K562 (cell line): ENCODE measurements at regions not wholly inside any gene's neighbourhood (a gene's known extent, or its start where the extent isn't known, plus 50 kb on each side); places are given as distances from the start of the nearest gene placed in this dataset.

Experiments used
- ATAC-seq: fragments of 200-7000 bp; cut with Tn5 transposase; 3 replicates; pipeline ENCODE4 v1.9.1; 2020; ENCODE audit warnings: moderate library complexity
- BruUV-seq: library from RNA; stranded (reverse); fragments of 400-500 nt; replicated peaks from 2 replicates; lab custom pipeline; 2021; lab: Mats Ljungman, UMichigan
- CTCF ChIA-PET: fragments of 300-600 bp; formaldehyde crosslinking; extraction: SDS; loops from one replicate; lab custom pipeline; 2021; ENCODE audit warnings: low intra/inter-chr PET ratio; lab: Yijun Ruan, JAX
- POLR2A ChIA-PET: fragments of 300-600, 350-650 bp; sonication (Branson Sonifier 250); formaldehyde crosslinking; extraction: SDS; loops from one replicate; lab custom pipeline; 2021; ENCODE audit warnings: antibody characterized with exemption, inconsistent platforms; lab: Yijun Ruan, JAX
- DNase-seq, 4 experiments: peaks; one replicate each; pipeline versions ENCODE4 v3.0.0 to v3.0.0-alpha.2; 2011 to 2018; ENCODE audit warnings: low spot score in 3 of 4, mixed read lengths in 3 of 4; ENCODE audit errors: extremely low read depth in 1 of 4
- FAIRE-seq: peaks from 2 replicates; lab custom pipeline; 2011; peaks lifted over from hg19 to GRCh38; lab: Jason Lieb, UNC
- H2AFZ ChIP-seq: 2 replicates; pipeline ENCODE4 v1.6.0; 2011; ENCODE audit warnings: low read depth, low read length, control low read depth, inconsistent platforms
- H3K27ac ChIP-seq: fragments of 200-600 bp; 3 replicates; pipeline ENCODE4 v1.8.0; 2011; ENCODE audit warnings: low read depth, mild to moderate bottlenecking, control low read depth, inconsistent platforms, low read length, moderate library complexity, mixed read lengths; ENCODE audit errors: extremely low read depth
- H3K27me3 ChIP-seq, 2 experiments: fragments of 300-600 bp in 1 of 2; 2 replicates in 1 of 2; 3 replicates in 1 of 2; pipeline versions ENCODE4 v1.6.0 to v1.8.0; 2011; ENCODE audit warnings: inconsistent platforms in 2 of 2, low read length in 2 of 2, mild to moderate bottlenecking in 1 of 2, mixed read lengths in 1 of 2, moderate library complexity in 1 of 2; ENCODE audit not compliant: control insufficient read depth in 2 of 2, insufficient read depth in 2 of 2
- H3K36me3 ChIP-seq: fragments of 300-600 bp; 3 replicates; pipeline ENCODE4 v1.8.0; 2011; ENCODE audit warnings: mild to moderate bottlenecking, low read length, inconsistent platforms; ENCODE audit not compliant: control insufficient read depth, insufficient read depth
- H3K4me1 ChIP-seq, 2 experiments: fragments of 200-600 bp in 1 of 2; replicated peaks in 1 of 2; 2 replicates in 1 of 2; 3 replicates in 1 of 2; pipeline versions ENCODE4 v1.5.1 to v1.8.0; 2011; ENCODE audit warnings: inconsistent platforms in 2 of 2, low read length in 2 of 2, mild to moderate bottlenecking in 1 of 2, mixed read lengths in 1 of 2, moderate library complexity in 1 of 2; ENCODE audit not compliant: control insufficient read depth in 2 of 2, insufficient read depth in 2 of 2
- H3K4me2 ChIP-seq: 2 replicates; pipeline ENCODE4 v1.6.1; 2011; ENCODE audit warnings: low read length, control low read depth, inconsistent platforms, mixed read lengths; ENCODE audit not compliant: insufficient read depth
- H3K4me3 ChIP-seq: fragments of 200-600 bp; sonication (generic), shearing (Covaris generic); 2 replicates; pipeline ENCODE4 v1.5.1; 2016; ENCODE audit warnings: control low read depth, inconsistent platforms
- H3K79me2 ChIP-seq: fragments of 200-600 bp; 3 replicates; pipeline ENCODE4 v1.8.0; 2011; ENCODE audit warnings: low read length, inconsistent platforms; ENCODE audit not compliant: control insufficient read depth, insufficient read depth
- H3K9ac ChIP-seq, 2 experiments: 2 replicates each; pipeline versions ENCODE4 v1.6.0 to v1.6.1; 2011; ENCODE audit warnings: low read depth in 2 of 2, low read length in 2 of 2, control low read depth in 1 of 2, inconsistent platforms in 1 of 2, mild to moderate bottlenecking in 1 of 2, mixed read lengths in 1 of 2; ENCODE audit not compliant: insufficient read depth in 1 of 2
- H3K9me1 ChIP-seq: one replicate; pipeline ENCODE4 v1.6.0; 2011; ENCODE audit warnings: inconsistent platforms, mild to moderate bottlenecking, low read length, moderate library complexity; ENCODE audit not compliant: control insufficient read depth, insufficient read depth
- H3K9me3 ChIP-seq: replicated peaks from 2 replicates; pipeline ENCODE4 v1.5.1; 2011; ENCODE audit warnings: low read depth, low read length, inconsistent platforms; ENCODE audit not compliant: control insufficient read depth, insufficient read depth
- H4K20me1 ChIP-seq: replicated peaks from 2 replicates; pipeline ENCODE4 v1.6.1; 2011; ENCODE audit warnings: low read length, inconsistent platforms, mixed read lengths; ENCODE audit not compliant: control insufficient read depth, insufficient read depth
- BHLHE40 ChIP-seq: IDR thresholded peaks from 2 replicates; pipeline ENCODE4 v1.6.1; 2011; ENCODE audit warnings: low read length, improper control_type of control experiment
- BMI1 ChIP-seq: fragments of 150-350 bp; IDR thresholded peaks from 2 replicates; pipeline ENCODE4 v1.6.1; 2014; ENCODE audit warnings: low read length
- CBX1 ChIP-seq: sonication (generic); IDR thresholded peaks from 2 replicates; pipeline ENCODE4 v1.6.1; 2016; ENCODE audit warnings: antibody characterized with exemption, low read depth, mild to moderate bottlenecking
- GTF2B ChIP-seq: IDR thresholded peaks from 2 replicates; pipeline ENCODE4 v1.6.1; 2011; ENCODE audit not compliant: insufficient read length; ENCODE audit errors: extremely low read depth
- HDAC1 ChIP-seq, 2 experiments: fragments of 450-650 bp; IDR thresholded peaks; 2 replicates each; pipeline ENCODE4 v1.6.1; 2016 to 2017; ENCODE audit warnings: inconsistent platforms in 1 of 2, mild to moderate bottlenecking in 1 of 2, moderate library complexity in 1 of 2
- HOXB6 ChIP-seq: fragments of 250-450 bp; sonication (Bioruptor Pico); IDR thresholded peaks from 2 replicates; pipeline ENCODE4 v1.5.1; 2022; ENCODE audit warnings: mild to moderate bottlenecking, borderline replicate concordance
- NFIC ChIP-seq: fragments of 450-650 bp; IDR thresholded peaks from 2 replicates; pipeline ENCODE4 v1.6.1; 2017; ENCODE audit warnings: mild to moderate bottlenecking, inconsistent platforms
- NR2C1 ChIP-seq, 2 experiments: fragments of 450-650 bp; IDR thresholded peaks; 2 replicates each; pipeline ENCODE4 v1.6.1; 2017; ENCODE audit warnings: mild to moderate bottlenecking in 2 of 2, antibody characterized with exemption in 1 of 2, inconsistent platforms in 1 of 2, missing compliant biosample characterization in 1 of 2, missing genetic modification characterization in 1 of 2
- SETDB1 ChIP-seq: IDR thresholded peaks from one replicate; pipeline ENCODE4 v1.6.1; 2012; ENCODE audit warnings: low read length, control low read depth, inconsistent platforms
- SMAD1 ChIP-seq: fragments of 150-350 bp; IDR thresholded peaks from 2 replicates; pipeline ENCODE4 v1.6.1; 2014; ENCODE audit warnings: low read length, low read depth; ENCODE audit not compliant: partially characterized antibody
- ZNF551 ChIP-seq: fragments of 250-450 bp; sonication (Bioruptor Pico); IDR thresholded peaks from 2 replicates; pipeline ENCODE4 v1.5.0; 2021; ENCODE audit warnings: mild to moderate bottlenecking, moderate library complexity
- ZNF696 ChIP-seq: fragments of 250-450 bp; sonication (Bioruptor Pico); conservative IDR thresholded peaks from 2 replicates; pipeline ENCODE4 v1.4.0; 2020; ENCODE audit warnings: mild to moderate bottlenecking, moderate library complexity
- WGBS: fragments of 100-300 bp; shearing (Covaris generic); methylation state at CpG from one replicate; pipeline ENCODE4 v1.1.6; 2016; ENCODE audit warnings: low coverage, mixed read lengths; ENCODE audit not compliant: insufficient coverage; ENCODE audit errors: missing lambda C conversion rate; 5-methylcytosine and 5-hydroxymethylcytosine counted together
- in situ Hi-C: fragments of 300-500 bp; cut with MboI; formaldehyde crosslinking; loops from 4 replicates; pipeline ENCODE4 v1.15.0; 2018; ENCODE audit warnings: inconsistent platforms, mixed read lengths
- intact Hi-C: fragments of 100-400 bp; cut with micrococcal nuclease; formaldehyde crosslinking; loops from 2 replicates; pipeline ENCODE4 v1.14.2; 2022
- TF ChIP-seq, protein P1 (sequence below): fragments of 250-450 bp; sonication (Bioruptor Pico); IDR thresholded peaks from 2 replicates; pipeline ENCODE4 v1.9.0; 2021; ENCODE audit warnings: mild to moderate bottlenecking, inconsistent platforms
- TF ChIP-seq, protein P2 (sequence below): fragments of 200-800 bp; sonication (Bioruptor generic); IDR thresholded peaks from 2 replicates; pipeline ENCODE4 v1.6.1; 2016; ENCODE audit warnings: missing genetic modification characterization, missing compliant biosample characterization

GRCh38 chr2:37827911-37828511 lies 97.1 kb upstream of the RMDN2 start:
- no TSS peak for BruUV-seq
- Histone ChIP-seq H4K20me1 (no peaks in the 10 kb centered on the region), H3K4me3 (no peak overlapping the region), H3K36me3 (no peaks in the 10 kb centered on the region), H3K9ac (no peak overlapping the region), H3K27me3 (peaks cover 0 to 3% of the 10 kb centered on the region in 2 experiments; a peak in 2 of 5 replicates), H3K4me2 (no peak overlapping the region), H3K79me2 (no peaks in the 10 kb centered on the region), H2AFZ (no peak overlapping the region), H3K9me1 (no peaks in the 10 kb centered on the region), H3K4me1 (no peaks in the 10 kb centered on the region; a peak in 1 of 5 replicates), H3K27ac (no peak overlapping the region), H3K9me3 (no peaks in the 10 kb centered on the region)
- CTCF ChIA-PET = no interaction called here
- no peak for TF ChIP-seq CBX1
- 0 out of 2 replicates have a peak, but pooled peaks have one; percentile 12 for TF ChIP-seq NFIC
- no peak for TF ChIP-seq SETDB1
- peak; percentile 38; the same call in 1 of the 2 replicates for TF ChIP-seq BHLHE40
- TF ChIP-seq HDAC1 (IDR thresholded peaks at IDR 0.05) = no peak
- TF ChIP-seq HOXB6 (CRISPR knock-in tag) = no peak
- no peak for TF ChIP-seq NR2C1 (IDR thresholded peaks at IDR 0.05)
- TF ChIP-seq NR2C1 (tag; IDR thresholded peaks at IDR 0.05) = no peak
- TF ChIP-seq SMAD1 = no peak
- no peak for TF ChIP-seq ZNF551 (CRISPR knock-in tag)
- no peak for TF ChIP-seq ZNF696 (CRISPR knock-in tag)
- no peak for TF ChIP-seq BMI1
- TF ChIP-seq, protein P1, sequence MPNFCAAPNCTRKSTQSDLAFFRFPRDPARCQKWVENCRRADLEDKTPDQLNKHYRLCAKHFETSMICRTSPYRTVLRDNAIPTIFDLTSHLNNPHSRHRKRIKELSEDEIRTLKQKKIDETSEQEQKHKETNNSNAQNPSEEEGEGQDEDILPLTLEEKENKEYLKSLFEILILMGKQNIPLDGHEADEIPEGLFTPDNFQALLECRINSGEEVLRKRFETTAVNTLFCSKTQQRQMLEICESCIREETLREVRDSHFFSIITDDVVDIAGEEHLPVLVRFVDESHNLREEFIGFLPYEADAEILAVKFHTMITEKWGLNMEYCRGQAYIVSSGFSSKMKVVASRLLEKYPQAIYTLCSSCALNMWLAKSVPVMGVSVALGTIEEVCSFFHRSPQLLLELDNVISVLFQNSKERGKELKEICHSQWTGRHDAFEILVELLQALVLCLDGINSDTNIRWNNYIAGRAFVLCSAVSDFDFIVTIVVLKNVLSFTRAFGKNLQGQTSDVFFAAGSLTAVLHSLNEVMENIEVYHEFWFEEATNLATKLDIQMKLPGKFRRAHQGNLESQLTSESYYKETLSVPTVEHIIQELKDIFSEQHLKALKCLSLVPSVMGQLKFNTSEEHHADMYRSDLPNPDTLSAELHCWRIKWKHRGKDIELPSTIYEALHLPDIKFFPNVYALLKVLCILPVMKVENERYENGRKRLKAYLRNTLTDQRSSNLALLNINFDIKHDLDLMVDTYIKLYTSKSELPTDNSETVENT (CRISPR knock-in tag) = no peak
- no peak for TF ChIP-seq GTF2B
- TF ChIP-seq, protein P2, sequence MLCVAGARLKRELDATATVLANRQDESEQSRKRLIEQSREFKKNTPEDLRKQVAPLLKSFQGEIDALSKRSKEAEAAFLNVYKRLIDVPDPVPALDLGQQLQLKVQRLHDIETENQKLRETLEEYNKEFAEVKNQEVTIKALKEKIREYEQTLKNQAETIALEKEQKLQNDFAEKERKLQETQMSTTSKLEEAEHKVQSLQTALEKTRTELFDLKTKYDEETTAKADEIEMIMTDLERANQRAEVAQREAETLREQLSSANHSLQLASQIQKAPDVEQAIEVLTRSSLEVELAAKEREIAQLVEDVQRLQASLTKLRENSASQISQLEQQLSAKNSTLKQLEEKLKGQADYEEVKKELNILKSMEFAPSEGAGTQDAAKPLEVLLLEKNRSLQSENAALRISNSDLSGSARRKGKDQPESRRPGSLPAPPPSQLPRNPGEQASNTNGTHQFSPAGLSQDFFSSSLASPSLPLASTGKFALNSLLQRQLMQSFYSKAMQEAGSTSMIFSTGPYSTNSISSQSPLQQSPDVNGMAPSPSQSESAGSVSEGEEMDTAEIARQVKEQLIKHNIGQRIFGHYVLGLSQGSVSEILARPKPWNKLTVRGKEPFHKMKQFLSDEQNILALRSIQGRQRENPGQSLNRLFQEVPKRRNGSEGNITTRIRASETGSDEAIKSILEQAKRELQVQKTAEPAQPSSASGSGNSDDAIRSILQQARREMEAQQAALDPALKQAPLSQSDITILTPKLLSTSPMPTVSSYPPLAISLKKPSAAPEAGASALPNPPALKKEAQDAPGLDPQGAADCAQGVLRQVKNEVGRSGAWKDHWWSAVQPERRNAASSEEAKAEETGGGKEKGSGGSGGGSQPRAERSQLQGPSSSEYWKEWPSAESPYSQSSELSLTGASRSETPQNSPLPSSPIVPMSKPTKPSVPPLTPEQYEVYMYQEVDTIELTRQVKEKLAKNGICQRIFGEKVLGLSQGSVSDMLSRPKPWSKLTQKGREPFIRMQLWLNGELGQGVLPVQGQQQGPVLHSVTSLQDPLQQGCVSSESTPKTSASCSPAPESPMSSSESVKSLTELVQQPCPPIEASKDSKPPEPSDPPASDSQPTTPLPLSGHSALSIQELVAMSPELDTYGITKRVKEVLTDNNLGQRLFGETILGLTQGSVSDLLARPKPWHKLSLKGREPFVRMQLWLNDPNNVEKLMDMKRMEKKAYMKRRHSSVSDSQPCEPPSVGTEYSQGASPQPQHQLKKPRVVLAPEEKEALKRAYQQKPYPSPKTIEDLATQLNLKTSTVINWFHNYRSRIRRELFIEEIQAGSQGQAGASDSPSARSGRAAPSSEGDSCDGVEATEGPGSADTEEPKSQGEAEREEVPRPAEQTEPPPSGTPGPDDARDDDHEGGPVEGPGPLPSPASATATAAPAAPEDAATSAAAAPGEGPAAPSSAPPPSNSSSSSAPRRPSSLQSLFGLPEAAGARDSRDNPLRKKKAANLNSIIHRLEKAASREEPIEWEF (CRISPR knock-in tag) = no peak
- intact Hi-C loops (no loop called here), in situ Hi-C loops (no loop called here)
- DNase-seq (no peak), ATAC-seq (no peak), FAIRE-seq (no peak)
- POLR2A ChIA-PET = interaction anchor here (0.7 kb wide), 1 partner anchor 268 kb away, joined by 3 read pairs; no protein-coding TSS in a partner anchor
- 7% methylated on average over 6 of the region's 6 CpGs for WGBS
